Keratinocyte (primary cell): ENCODE measurements at regions not wholly inside any gene's neighbourhood (a gene's known extent, or its start where the extent isn't known, plus 50 kb on each side); places are given as distances from the start of the nearest gene placed in this dataset.
"Not testable (repeated sequence)": the region's sequence is repeated elsewhere in the genome, so short reads cannot be mapped to it uniquely, and the experiment has no call there.

Experiments used
- DNase-seq: peaks from one replicate; pipeline ENCODE4 v3.0.0-alpha.2; 2011; ENCODE audit warnings: low read depth, missing footprints, low spot score
- FAIRE-seq: peaks from 2 replicates; lab custom pipeline; 2011; peaks lifted over from hg19 to GRCh38; lab: Jason Lieb, UNC
- H2AFZ ChIP-seq: 2 replicates; pipeline ENCODE4 v1.6.0; 2012; ENCODE audit warnings: low read length, control low read depth, inconsistent platforms; ENCODE audit not compliant: control insufficient read depth
- H3K27ac ChIP-seq: 2 replicates; pipeline ENCODE4 v1.5.1; 2011; ENCODE audit warnings: low read length; ENCODE audit not compliant: control insufficient read depth, insufficient read depth
- H3K27me3 ChIP-seq: 3 replicates; pipeline ENCODE4 v1.6.0; 2011; ENCODE audit warnings: low read length; ENCODE audit not compliant: control insufficient read depth, insufficient read depth; ENCODE audit errors: extremely low read depth
- H3K36me3 ChIP-seq, 2 experiments: 2 replicates in 1 of 2; 3 replicates in 1 of 2; pipeline ENCODE4 v1.5.1; 2011; ENCODE audit warnings: low read length in 2 of 2, mild to moderate bottlenecking in 1 of 2; ENCODE audit not compliant: control insufficient read depth in 2 of 2, insufficient read depth in 2 of 2; ENCODE audit errors: extremely low read depth in 1 of 2
- H3K4me1 ChIP-seq: 3 replicates; pipeline ENCODE4 v1.5.1; 2011; ENCODE audit warnings: low read length; ENCODE audit not compliant: control insufficient read depth, insufficient read depth; ENCODE audit errors: extremely low read depth
- H3K4me2 ChIP-seq: 3 replicates; pipeline ENCODE4 v1.6.0; 2011; ENCODE audit warnings: low read depth, low read length; ENCODE audit not compliant: control insufficient read depth, insufficient read depth; ENCODE audit errors: extremely low read depth
- H3K4me3 ChIP-seq, 3 experiments: fragments of 200-600 bp in 1 of 3; sonication (generic) in 1 of 3; 2 replicates in 2 of 3; 3 replicates in 1 of 3; pipeline ENCODE4 v1.5.1; 2011 to 2016; ENCODE audit warnings: low read length in 3 of 3, mild to moderate bottlenecking in 3 of 3, control low read depth in 2 of 3, inconsistent platforms in 1 of 3, low read depth in 1 of 3, mixed read lengths in 1 of 3, mixed run types in 1 of 3, moderate library complexity in 1 of 3; ENCODE audit not compliant: control insufficient read depth in 2 of 3, insufficient read depth in 2 of 3; ENCODE audit errors: extremely low read depth in 1 of 3
- H3K79me2 ChIP-seq: 2 replicates; pipeline ENCODE4 v1.6.0; 2012; ENCODE audit warnings: low read length; ENCODE audit not compliant: control insufficient read depth, insufficient read depth
- H3K9ac ChIP-seq: 3 replicates; pipeline ENCODE4 v1.6.0; 2011; ENCODE audit warnings: low read length; ENCODE audit not compliant: control insufficient read depth, insufficient read depth; ENCODE audit errors: extremely low read depth
- H3K9me1 ChIP-seq: 3 replicates; pipeline ENCODE4 v1.6.0; 2011; ENCODE audit warnings: low read length; ENCODE audit not compliant: control insufficient read depth, insufficient read depth; ENCODE audit errors: extremely low read depth
- H3K9me3 ChIP-seq: 2 replicates; pipeline ENCODE4 v1.5.1; 2012; ENCODE audit warnings: low read depth, low read length; ENCODE audit not compliant: control insufficient read depth
- H4K20me1 ChIP-seq: 3 replicates; pipeline ENCODE4 v1.6.0; 2011; ENCODE audit warnings: low read length; ENCODE audit not compliant: control insufficient read depth, insufficient read depth; ENCODE audit errors: extremely low read depth
- EZH2 ChIP-seq: IDR thresholded peaks from one replicate; pipeline ENCODE4 v1.6.1; 2012; ENCODE audit warnings: inconsistent platforms, mild to moderate bottlenecking, low read length, moderate library complexity
- dilution Hi-C: fragments of 300-500 bp; cut with MboI; formaldehyde crosslinking; loops from one replicate; pipeline ENCODE4 v1.7.0; 2020; ENCODE audit warnings: low sequenced_read_pairs; ENCODE audit not compliant: extremely low pct_ligation_motif_present
- TF ChIP-seq, protein P1 (sequence below), 3 experiments: IDR thresholded peaks in 1 of 3; conservative IDR thresholded peaks in 1 of 3; optimal IDR thresholded peaks in 1 of 3; 2 replicates in 2 of 3; 3 replicates in 1 of 3; pipeline versions ENCODE3 to v1.5.1; 2011; ENCODE audit warnings: low read length in 3 of 3, mild to moderate bottlenecking in 3 of 3, moderate library complexity in 2 of 3, control low read depth in 1 of 3, inconsistent platforms in 1 of 3; ENCODE audit not compliant: insufficient read depth in 2 of 3; ENCODE audit errors: extremely low read depth in 1 of 3

DNA sequence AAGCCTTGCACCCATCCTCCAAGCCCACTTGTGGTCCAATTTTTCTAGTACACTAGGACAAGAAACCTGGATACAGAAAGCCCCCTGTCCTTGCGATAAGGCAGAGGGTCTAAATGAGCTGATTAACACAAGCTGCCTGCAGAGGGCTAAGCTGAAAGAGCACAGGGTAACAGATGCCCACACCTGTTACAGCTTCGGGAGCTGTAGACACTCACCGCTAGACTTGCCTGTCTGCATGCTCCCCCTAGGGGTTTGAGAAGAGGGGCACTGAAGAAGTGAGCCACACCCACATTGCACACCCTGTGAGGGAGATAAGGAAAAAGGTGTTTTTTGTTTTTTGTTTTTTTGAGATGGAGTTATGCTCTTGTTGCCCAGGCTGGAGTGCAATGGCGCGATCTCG, 386.5 kb upstream of the AUTS2 start:
- dilution Hi-C loops, result no loop called here
- H3K4me2 ChIP-seq, result no peak overlapping the region
- H3K36me3 ChIP-seq, result no peaks in the 10 kb centered on the region
- FAIRE-seq (no peak), DNase-seq (no peak)
- no peaks in the 10 kb centered on the region for H3K79me2 ChIP-seq
- H3K27me3 ChIP-seq, result no peaks in the 10 kb centered on the region
- TF ChIP-seq EZH2, result no peak
- TF ChIP-seq, protein P1, sequence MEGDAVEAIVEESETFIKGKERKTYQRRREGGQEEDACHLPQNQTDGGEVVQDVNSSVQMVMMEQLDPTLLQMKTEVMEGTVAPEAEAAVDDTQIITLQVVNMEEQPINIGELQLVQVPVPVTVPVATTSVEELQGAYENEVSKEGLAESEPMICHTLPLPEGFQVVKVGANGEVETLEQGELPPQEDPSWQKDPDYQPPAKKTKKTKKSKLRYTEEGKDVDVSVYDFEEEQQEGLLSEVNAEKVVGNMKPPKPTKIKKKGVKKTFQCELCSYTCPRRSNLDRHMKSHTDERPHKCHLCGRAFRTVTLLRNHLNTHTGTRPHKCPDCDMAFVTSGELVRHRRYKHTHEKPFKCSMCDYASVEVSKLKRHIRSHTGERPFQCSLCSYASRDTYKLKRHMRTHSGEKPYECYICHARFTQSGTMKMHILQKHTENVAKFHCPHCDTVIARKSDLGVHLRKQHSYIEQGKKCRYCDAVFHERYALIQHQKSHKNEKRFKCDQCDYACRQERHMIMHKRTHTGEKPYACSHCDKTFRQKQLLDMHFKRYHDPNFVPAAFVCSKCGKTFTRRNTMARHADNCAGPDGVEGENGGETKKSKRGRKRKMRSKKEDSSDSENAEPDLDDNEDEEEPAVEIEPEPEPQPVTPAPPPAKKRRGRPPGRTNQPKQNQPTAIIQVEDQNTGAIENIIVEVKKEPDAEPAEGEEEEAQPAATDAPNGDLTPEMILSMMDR (optimal IDR thresholded peaks at IDR 0.05 in 1 of 3, IDR thresholded peaks at IDR 0.05 in 1 of 3, conservative IDR thresholded peaks at IDR 0.05 in 1 of 3; ENCODE audit: extremely low read depth in 1 of 3, insufficient read depth in 2 of 3, low read length in 3 of 3), result no peak
- no peaks in the 10 kb centered on the region for H3K4me1 ChIP-seq
- H4K20me1 ChIP-seq, result no peaks in the 10 kb centered on the region
- H3K9me3 ChIP-seq, result no peaks in the 10 kb centered on the region
- H3K9ac ChIP-seq, result no peak overlapping the region
- no peak overlapping the region for H3K27ac ChIP-seq
- no peaks in the 10 kb centered on the region for H3K9me1 ChIP-seq
- H3K4me3 ChIP-seq, result no peak overlapping the region
- H2AFZ ChIP-seq, result no peak overlapping the region

DNA sequence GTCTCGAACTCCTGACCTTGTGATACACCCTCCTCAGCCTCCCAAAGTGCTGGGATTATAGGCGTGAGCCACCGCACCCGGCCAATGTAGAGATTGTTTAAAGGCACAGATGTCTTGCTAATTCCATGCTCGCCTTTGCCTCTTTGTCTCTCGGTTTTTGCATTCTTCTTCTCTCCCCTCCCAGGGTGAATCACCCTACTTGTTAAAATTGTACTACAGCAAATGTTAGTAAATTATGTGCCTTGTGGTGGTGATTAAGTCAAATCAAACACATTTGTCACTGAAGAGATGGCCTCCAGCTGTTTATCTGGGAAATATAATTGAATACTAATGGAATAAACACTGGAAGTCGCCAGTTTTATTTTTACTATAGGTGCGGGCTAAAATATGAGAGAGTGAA, 384.4 kb upstream of the AUTS2 start:
- no peak overlapping the region for H3K27ac ChIP-seq
- no peak overlapping the region for H2AFZ ChIP-seq
- no peaks in the 10 kb centered on the region for H3K79me2 ChIP-seq
- no peaks in the 10 kb centered on the region for H3K9me3 ChIP-seq
- dilution Hi-C loops, result no loop called here
- no peak overlapping the region for H3K4me3 ChIP-seq
- H3K27me3 ChIP-seq, result no peaks in the 10 kb centered on the region
- H3K9ac ChIP-seq, result no peak overlapping the region
- no peaks in the 10 kb centered on the region for H4K20me1 ChIP-seq
- H3K4me2 ChIP-seq, result no peak overlapping the region
- DNase-seq, result no peak
- H3K36me3 ChIP-seq, result no peaks in the 10 kb centered on the region
- H3K4me1 ChIP-seq, result no peaks in the 10 kb centered on the region
- FAIRE-seq, result no peak
- TF ChIP-seq EZH2, result no peak
- TF ChIP-seq, protein P1 (optimal IDR thresholded peaks at IDR 0.05 in 1 of 3, IDR thresholded peaks at IDR 0.05 in 1 of 3, conservative IDR thresholded peaks at IDR 0.05 in 1 of 3; ENCODE audit: extremely low read depth in 1 of 3, insufficient read depth in 2 of 3, low read length in 3 of 3), result no peak
- H3K9me1 ChIP-seq, result no peaks in the 10 kb centered on the region

DNA sequence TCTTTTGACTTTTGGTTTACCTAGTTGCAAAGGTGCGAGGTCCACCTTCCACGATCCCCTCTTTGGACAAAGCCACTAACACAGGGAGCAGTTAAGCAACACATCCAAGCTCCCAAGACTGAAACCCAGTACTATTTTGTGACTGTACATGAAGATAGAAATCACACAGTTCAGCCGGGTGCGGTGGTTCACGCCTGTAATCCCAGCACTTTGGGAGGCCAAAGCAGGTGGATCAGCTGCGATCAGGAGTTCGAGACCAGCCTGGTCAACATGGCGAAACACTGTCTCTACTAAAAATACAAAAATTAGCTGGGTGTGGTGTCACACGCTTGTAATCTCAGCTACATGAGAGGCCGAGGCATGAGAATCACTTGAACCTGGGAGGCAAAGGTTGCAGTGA, 382.8 kb upstream of the AUTS2 start:
- H3K4me2 ChIP-seq, dilution Hi-C loops, H3K9me3 ChIP-seq, H3K9ac ChIP-seq, H3K4me1 ChIP-seq, H3K79me2 ChIP-seq, H3K9me1 ChIP-seq, H3K4me3 ChIP-seq, DNase-seq, H3K27ac ChIP-seq, H3K36me3 ChIP-seq, H3K27me3 ChIP-seq, H2AFZ ChIP-seq, H4K20me1 ChIP-seq, FAIRE-seq: not testable (repeated sequence)
